Upper lobe of right lung (tissue), 1 donor: ENCODE measurements at regions not wholly inside any gene's neighbourhood (a gene's known extent, or its start where the extent isn't known, plus 50 kb on each side); places are given as distances from the start of the nearest gene placed in this dataset.

Experiments
- ATAC-seq: fragments of 200-7000 bp; cut with Tn5 transposase; one replicate; pipeline ENCODE4 v1.9.1; 2020; ENCODE audit warnings: mild to moderate bottlenecking, moderate library complexity
- DNase-seq: peaks from one replicate; pipeline ENCODE4 v3.0.0-alpha.2; 2020
- H3K27ac ChIP-seq: fragments of 200-600 bp; one replicate; pipeline ENCODE4 v1.8.0; 2022
- H3K27me3 ChIP-seq: fragments of 200-600 bp; one replicate; pipeline ENCODE4 v1.8.0; 2022; ENCODE audit warnings: mild to moderate bottlenecking
- H3K36me3 ChIP-seq: fragments of 200-600 bp; one replicate; pipeline ENCODE4 v1.8.0; 2022
- H3K4me1 ChIP-seq: fragments of 200-600 bp; one replicate; pipeline ENCODE4 v1.8.0; 2022
- H3K4me3 ChIP-seq: fragments of 200-600 bp; one replicate; pipeline ENCODE4 v1.8.0; 2022; ENCODE audit warnings: mild to moderate bottlenecking
- H3K9me3 ChIP-seq: fragments of 200-600 bp; one replicate; pipeline ENCODE4 v1.8.0; 2022
- CTCF ChIP-seq: fragments of 200-600 bp; IDR thresholded peaks from one replicate; pipeline ENCODE4 v1.8.0; 2022; ENCODE audit warnings: antibody characterized with exemption
- intact Hi-C: fragments of 100-400 bp; cut with DNase I; formaldehyde crosslinking; loops from one replicate; pipeline ENCODE4 v1.11.0; 2022
- donor health status: DM: no; HTN: yes; CAD: no; lungs with severe emphysema.

- intact Hi-C loops: no loop called here
- ATAC-seq: no peak
- no peak for DNase-seq
- no peak overlapping the region for H3K4me3 ChIP-seq
- no peaks in the 10 kb centered on the region for H3K36me3 ChIP-seq
- H3K27me3 ChIP-seq: no peaks in the 10 kb centered on the region
- H3K27ac ChIP-seq: no peak overlapping the region
- no peak for TF ChIP-seq CTCF
- no peaks in the 10 kb centered on the region for H3K9me3 ChIP-seq
- H3K4me1 ChIP-seq: peaks cover 32% of the 10 kb centered on the region
These were observed 97.3 kb upstream of the DAB2 start for GRCh38 chr5:39521940-39522590.

- peak overlapping the region; percentile 56 for H3K27ac ChIP-seq
- no peak overlapping the region for H3K4me3 ChIP-seq
- intact Hi-C loops: no loop called here
- no peaks in the 10 kb centered on the region for H3K36me3 ChIP-seq
- DNase-seq (no peak), ATAC-seq (no peak)
- H3K4me1 ChIP-seq: peaks cover 29% of the 10 kb centered on the region
- H3K27me3 ChIP-seq: no peaks in the 10 kb centered on the region
- no peak for TF ChIP-seq CTCF
- no peaks in the 10 kb centered on the region for H3K9me3 ChIP-seq
These were observed 96.5 kb upstream of the DAB2 start for GRCh38 chr5:39521098-39521860.

GRCh38 chr5:39520232-39520572 lies 95.4 kb upstream of the DAB2 start:
- H3K27me3 ChIP-seq: no peaks in the 10 kb centered on the region
- DNase-seq (no peak), ATAC-seq (no peak)
- H3K4me3 ChIP-seq: peak overlapping the region; percentile 2
- H3K9me3 ChIP-seq: no peaks in the 10 kb centered on the region
- H3K27ac ChIP-seq: peak overlapping the region; percentile 56
- H3K4me1 ChIP-seq: peaks cover 24% of the 10 kb centered on the region
- no peaks in the 10 kb centered on the region for H3K36me3 ChIP-seq
- intact Hi-C loops: no loop called here
- TF ChIP-seq CTCF: no peak

GRCh38 chr5:39519566-39520231 lies 94.9 kb upstream of the DAB2 start:
- DNase-seq (no peak), ATAC-seq (peak; percentile 74)
- Histone ChIP-seq H3K4me3 (peak overlapping the region; percentile 2), H3K9me3 (no peaks in the 10 kb centered on the region), H3K27ac (peak overlapping the region; percentile 38), H3K27me3 (no peaks in the 10 kb centered on the region), H3K4me1 (peaks cover 24% of the 10 kb centered on the region), H3K36me3 (no peaks in the 10 kb centered on the region)
- intact Hi-C loops: no loop called here
- no peak for TF ChIP-seq CTCF

- no peak for DNase-seq
- Histone ChIP-seq H3K4me3 (no peak overlapping the region), H3K27ac (no peak overlapping the region), H3K9me3 (no peaks in the 10 kb centered on the region), H3K36me3 (no peaks in the 10 kb centered on the region), H3K4me1 (peaks cover 24% of the 10 kb centered on the region), H3K27me3 (no peaks in the 10 kb centered on the region)
- intact Hi-C loops: no loop called here
- no peak for TF ChIP-seq CTCF
- no peak for ATAC-seq
These were observed 94.3 kb upstream of the DAB2 start for GRCh38 chr5:39519079-39519478.
